ENCODE measurements at regions not wholly inside any gene's neighbourhood (a gene's known extent, or its start where the extent isn't known, plus 50 kb on each side); places are given as distances from the start of the nearest gene placed in this dataset.

GRCh38 chr17:79539944-79540705, 70.7 kb downstream of the RBFOX3 start:
- TF ChIP-seq POLR2AphosphoS5 (IDR thresholded peaks at IDR 0.05; ENCODE audit: insufficient read depth, low read depth, low read length): no peak
- TF ChIP-seq CTCF (IDR thresholded peaks at IDR 0.05; ENCODE audit: extremely low read depth in 1 of 2, insufficient read depth in 1 of 2, low read depth in 1 of 2, low read length in 2 of 2): no peak
- no peak for TF ChIP-seq EZH2 (IDR thresholded peaks at IDR 0.05; ENCODE audit: borderline replicate concordance, low read depth, low read length, severe bottlenecking)
- no peak for TF ChIP-seq FOS (IDR thresholded peaks at IDR 0.05; ENCODE audit: borderline replicate concordance, insufficient read depth, low read length)
- no peak for TF ChIP-seq POLR2A (IDR thresholded peaks at IDR 0.05; ENCODE audit: low read depth, low read length)
- TF ChIP-seq MYC (IDR thresholded peaks at IDR 0.05; ENCODE audit: low read depth, low read length): no peak
